Adrenal gland (tissue), 9 donors: ENCODE measurements at regions not wholly inside any gene's neighbourhood (a gene's known extent, or its start where the extent isn't known, plus 50 kb on each side); places are given as distances from the start of the nearest gene placed in this dataset.

Experiments used
- DNase-seq, 7 donors: peaks; one replicate each; pipeline ENCODE4 v3.0.0-alpha.2; 2019 to 2020
- H3K27ac ChIP-seq, 5 donors: fragments of 200-600 bp; sonication (generic) in 4 of 5; 1 replicate in 3 of 5; 2 replicates in 2 of 5; pipeline versions ENCODE4 v1.5.1 to v1.8.0; 2016 to 2020; ENCODE audit warnings: mild to moderate bottlenecking in 1 of 5
- H3K27me3 ChIP-seq: fragments of 200-600 bp; 2 replicates; pipeline ENCODE4 v1.8.0; 2021
- H3K36me3 ChIP-seq, 2 donors: fragments of 200-600 bp; replicated peaks in 1 of 2; 1 replicate in 1 of 2; 2 replicates in 1 of 2; pipeline versions ENCODE4 v1.5.1 to v1.8.0; 2018 to 2022
- H3K4me1 ChIP-seq, 2 donors: fragments of 200-600 bp; replicated peaks in 1 of 2; 1 replicate in 1 of 2; 2 replicates in 1 of 2; pipeline versions ENCODE4 v1.5.1 to v1.8.0; 2018 to 2021
- H3K4me3 ChIP-seq, 4 donors: fragments of 200-600 bp; sonication (generic) in 3 of 4; one replicate each; pipeline ENCODE4 v1.5.1; 2016 to 2018
- H3K9me3 ChIP-seq, 3 donors: fragments of 200-600 bp; sonication (generic) in 1 of 3; replicated peaks in 1 of 3; 1 replicate in 2 of 3; 2 replicates in 1 of 3; pipeline versions ENCODE4 v1.5.1 to v1.8.0; 2016 to 2021
- CTCF ChIP-seq, 6 experiments: fragments of 450-650 bp in 4 of 6; fragments of 200-600 bp in 2 of 6; sonication (generic) in 1 of 6; IDR thresholded peaks; 1 replicate in 5 of 6; 2 replicates in 1 of 6; pipeline versions ENCODE4 v1.5.1 to v1.8.0; 2016 to 2021; ENCODE audit warnings: antibody characterized with exemption in 6 of 6, mild to moderate bottlenecking in 2 of 6, moderate library complexity in 1 of 6
- POLR2A ChIP-seq, 2 donors: fragments of 450-650 bp; IDR thresholded peaks; one replicate each; pipeline ENCODE4 v1.6.1; 2017; ENCODE audit warnings: antibody characterized with exemption in 2 of 2, mild to moderate bottlenecking in 2 of 2, moderate library complexity in 1 of 2
- WGBS, 4 donors: extraction: QIAGEN DNeasy Blood & Tissue Kit in 2 of 4; methylation state at CpG; one replicate each; pipeline versions ENCODE4 v1.1.5 to v1.1.7; 2013 to 2017; 5-methylcytosine and 5-hydroxymethylcytosine counted together
- intact Hi-C, 2 donors: fragments of 100-400 bp; cut with DNase I; formaldehyde crosslinking; loops; one replicate each; pipeline versions ENCODE4 v1.14.1 to v1.15.0; 2022 to 2023
- donor health status: healthy with polysubstance abuse.
- donor health status: Bipolar disorder and iron deficiency.
- donor health status: DM: yes; HTN: yes; CAD: no.
- donor health status: DM: no; HTN: no; CAD: no.
- donor health status: DM: no; HTN: no; CAD: no.

DNA sequence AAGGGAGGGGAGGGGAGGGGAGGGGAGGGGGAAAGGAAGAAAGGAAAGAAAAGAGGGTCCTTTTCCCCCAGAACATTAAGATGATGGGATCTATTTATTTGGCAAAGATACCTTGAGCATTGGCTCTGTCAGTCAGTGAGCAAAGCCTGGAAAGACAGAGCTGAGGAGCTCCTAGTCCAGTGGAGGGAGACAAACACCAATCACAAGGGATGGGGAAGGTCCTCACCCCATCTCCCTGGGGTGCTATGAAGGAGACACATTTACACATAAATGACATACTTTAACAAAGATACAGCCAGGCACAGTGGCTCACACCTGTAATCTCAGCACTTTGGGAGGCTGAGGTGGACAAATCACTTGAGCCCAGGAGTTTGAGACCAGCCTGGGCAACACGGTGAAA is 154.9 kb upstream of the TIAM1 start:
- no peaks in the 10 kb centered on the region for H3K4me1 ChIP-seq
- H3K27me3 ChIP-seq, result no peaks in the 10 kb centered on the region
- intact Hi-C loops, result no loop called here
- no peak for DNase-seq
- no peak for TF ChIP-seq CTCF (IDR thresholded peaks at IDR 0.05)
- no peak for TF ChIP-seq POLR2A (IDR thresholded peaks at IDR 0.05)
- no peaks in the 10 kb centered on the region for H3K9me3 ChIP-seq
- H3K27ac ChIP-seq, result no peak overlapping the region
- no peak overlapping the region for H3K4me3 ChIP-seq
- WGBS, 4 donors, result 0 to 100% (median 19%) methylated on average over 1 of the region's 1 CpG
- no peaks in the 10 kb centered on the region for H3K36me3 ChIP-seq

- Histone ChIP-seq H3K9me3 (no peaks in the 10 kb centered on the region), H3K36me3 (no peaks in the 10 kb centered on the region), H3K4me1 (no peaks in the 10 kb centered on the region), H3K4me3 (no peak overlapping the region), H3K27ac (no peak overlapping the region), H3K27me3 (no peaks in the 10 kb centered on the region)
- no peak for DNase-seq
- TF ChIP-seq POLR2A (IDR thresholded peaks at IDR 0.05) (no peak), CTCF (IDR thresholded peaks at IDR 0.05) (no peak)
- intact Hi-C loops, result no loop called here
- 62 to 67% (median 64%) methylated on average over 3 of the region's 3 CpGs for WGBS, 4 donors
These were observed 153.9 kb upstream of the TIAM1 start for GRCh38 chr21:31497914-31498313.

- WGBS, 4 donors, result 83 to 91% (median 87%) methylated on average over 7 of the region's 7 CpGs
- H3K27me3 ChIP-seq, result no peaks in the 10 kb centered on the region
- intact Hi-C loops, result no loop called here
- H3K4me3 ChIP-seq, result no peak overlapping the region
- no peak overlapping the region for H3K27ac ChIP-seq
- DNase-seq, result no peak
- H3K9me3 ChIP-seq, result no peaks in the 10 kb centered on the region
- TF ChIP-seq POLR2A (IDR thresholded peaks at IDR 0.05), result no peak
- TF ChIP-seq CTCF (IDR thresholded peaks at IDR 0.05), result no peak
- no peaks in the 10 kb centered on the region for H3K36me3 ChIP-seq
- H3K4me1 ChIP-seq, result no peaks in the 10 kb centered on the region
These were observed 149.4 kb upstream of the TIAM1 start for GRCh38 chr21:31493350-31493880.

DNA sequence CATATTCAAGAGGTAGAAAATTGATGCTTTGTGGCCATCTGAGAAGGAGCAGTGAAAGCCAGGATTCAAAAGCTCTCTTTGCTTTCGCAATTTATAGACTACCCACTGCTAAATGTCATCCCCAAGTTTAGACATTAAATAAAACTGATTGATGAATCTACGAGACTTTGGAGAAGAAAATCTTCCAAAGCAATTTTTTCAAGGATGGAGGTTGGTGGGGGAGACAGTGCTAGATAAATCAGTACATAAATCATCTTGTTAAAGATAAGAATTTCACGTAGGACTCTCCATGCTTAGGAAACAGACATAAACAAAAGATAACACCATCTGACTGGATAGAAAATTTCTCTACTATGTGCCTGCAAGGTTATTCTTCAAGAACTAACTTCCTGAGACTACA is 147.6 kb upstream of the TIAM1 start:
- intact Hi-C loops, result no loop called here
- Histone ChIP-seq H3K4me3 (no peak overlapping the region), H3K27me3 (no peaks in the 10 kb centered on the region), H3K27ac (no peak overlapping the region), H3K9me3 (no peaks in the 10 kb centered on the region), H3K36me3 (no peaks in the 10 kb centered on the region), H3K4me1 (no peaks in the 10 kb centered on the region)
- DNase-seq, result no peak
- 25 to 41% (median 35%) methylated on average over 3 of the region's 3 CpGs for WGBS, 4 donors
- TF ChIP-seq CTCF (IDR thresholded peaks at IDR 0.05), result no peak
- TF ChIP-seq POLR2A (IDR thresholded peaks at IDR 0.05), result no peak
